ENCODE measurements at regions not wholly inside any gene's neighbourhood (a gene's known extent, or its start where the extent isn't known, plus 50 kb on each side); places are given as distances from the start of the nearest gene placed in this dataset.
"Not testable (repeated sequence)": the region's sequence is repeated elsewhere in the genome, so short reads cannot be mapped to it uniquely, and the experiment has no call there.

DNA sequence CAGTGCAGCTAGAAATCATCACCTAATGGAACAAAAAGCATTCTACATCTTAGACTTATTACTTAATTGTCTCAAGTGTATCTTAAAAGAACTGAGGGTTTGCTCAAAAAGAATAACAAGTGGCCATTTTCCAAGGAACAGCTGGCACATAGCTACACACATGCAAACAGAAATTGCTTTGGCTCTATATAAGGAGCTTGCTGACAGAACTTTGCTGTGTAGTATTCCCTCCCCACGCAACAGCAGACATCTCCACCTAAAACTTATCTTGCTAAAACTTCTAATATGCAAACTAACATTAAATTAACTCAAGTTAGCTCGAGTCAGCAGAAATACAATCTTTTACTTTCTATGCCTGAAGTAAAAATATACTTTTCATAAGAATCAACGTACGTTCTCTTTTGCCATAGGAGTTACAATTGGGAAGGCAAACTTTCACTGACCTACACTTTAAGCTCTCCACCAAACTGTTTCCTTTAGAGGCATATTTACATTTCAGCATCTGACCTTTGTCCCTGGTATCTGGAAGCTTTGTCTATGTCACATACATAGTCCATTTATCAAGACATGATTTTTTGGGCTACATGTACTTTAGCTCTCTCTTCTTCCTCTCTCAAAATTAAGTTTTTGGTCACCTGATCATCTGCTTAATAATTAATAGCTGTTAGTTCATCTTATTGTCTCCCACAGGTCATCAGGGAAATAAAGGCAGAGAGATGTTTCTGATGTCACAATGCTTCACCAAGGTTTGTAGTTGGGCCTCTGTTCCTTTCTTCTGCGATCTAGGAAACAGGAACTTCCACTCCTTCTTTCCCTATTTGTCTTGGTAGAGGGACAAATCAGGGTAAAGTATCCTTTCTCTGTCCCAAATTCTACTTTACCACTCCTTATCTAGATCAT, 163.4 kb upstream of the AGTR1 start:
- no peak for DNase-seq

DNA sequence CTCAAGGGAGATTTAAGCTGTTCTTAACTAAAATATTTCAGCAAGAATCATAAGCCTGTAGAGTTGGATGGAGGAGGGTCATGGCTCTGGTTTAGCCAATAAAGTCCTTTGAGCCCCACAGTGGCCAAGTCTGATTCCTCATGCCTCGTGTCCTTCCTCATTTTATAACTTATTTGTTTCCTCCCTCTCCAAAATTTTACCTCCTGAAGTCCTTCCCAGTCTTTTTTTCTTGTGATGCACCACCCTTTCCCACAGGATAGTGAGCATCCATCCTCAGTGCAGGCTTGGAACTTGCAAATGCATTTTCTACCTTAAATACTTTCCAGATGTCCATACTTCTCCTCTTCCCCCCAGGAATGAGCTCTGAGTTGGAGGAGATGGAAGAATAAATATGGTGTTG, 162.7 kb upstream of the AGTR1 start:
- no peak for DNase-seq

DNA sequence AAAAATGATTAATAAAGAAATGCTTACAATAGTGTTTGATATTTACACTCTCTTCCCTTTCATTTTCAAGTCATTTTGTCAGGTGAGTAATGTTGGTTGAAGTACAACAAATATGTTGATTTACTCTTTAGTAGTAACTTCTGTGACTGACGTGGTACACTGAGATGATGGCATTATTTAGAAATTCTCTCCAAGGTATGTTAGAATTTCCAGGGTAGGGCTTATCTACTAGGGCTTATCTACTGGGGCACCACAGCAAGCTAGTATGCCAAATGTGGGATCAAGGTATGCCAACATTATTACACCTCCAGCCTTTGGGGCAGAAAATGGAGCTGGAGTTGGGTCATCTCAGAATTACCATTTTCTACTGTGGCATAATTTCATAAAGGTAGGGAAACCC, 157.4 kb upstream of the AGTR1 start:
- DNase-seq = no peak

DNA sequence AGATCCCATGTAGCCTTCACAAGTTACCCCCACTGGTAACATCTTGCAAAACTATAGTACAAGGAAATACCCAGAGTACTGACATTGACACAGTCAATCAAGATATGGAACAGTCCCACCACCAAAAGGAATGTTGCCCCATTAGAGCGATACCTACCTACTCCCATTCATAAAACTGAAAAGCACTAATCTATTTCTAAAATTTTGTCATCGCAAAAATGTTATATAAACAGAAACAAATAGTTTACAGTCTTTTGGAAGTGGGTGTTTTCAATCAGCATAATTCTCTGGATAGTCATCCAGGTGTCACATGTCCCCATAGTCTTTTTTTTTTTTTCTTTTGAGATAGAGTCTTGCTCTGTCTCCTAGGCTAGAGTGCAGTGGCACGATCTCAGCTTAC, 156.9 kb upstream of the AGTR1 start:
- DNase-seq = no peak

DNA sequence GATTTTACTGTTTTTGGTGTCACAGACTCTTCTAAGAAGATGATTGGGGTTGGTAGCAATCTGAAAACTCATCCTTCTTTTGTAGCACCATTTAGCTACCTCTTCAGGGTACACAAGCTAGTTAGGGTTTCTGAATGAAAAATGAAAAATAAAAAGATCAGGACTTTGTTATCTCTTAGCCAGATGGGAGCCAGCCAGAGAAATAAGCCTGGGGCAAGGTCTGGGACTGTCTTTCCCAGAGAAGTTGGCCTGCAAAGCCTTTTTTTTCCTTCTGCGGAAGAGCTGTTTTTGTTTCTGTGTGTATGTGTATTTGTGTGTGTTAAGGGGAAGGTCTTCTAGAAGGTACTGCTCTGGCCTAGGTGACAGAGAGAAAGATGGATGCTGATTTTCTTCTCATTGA, 150.7 kb upstream of the AGTR1 start:
- DNase-seq = no peak

DNA sequence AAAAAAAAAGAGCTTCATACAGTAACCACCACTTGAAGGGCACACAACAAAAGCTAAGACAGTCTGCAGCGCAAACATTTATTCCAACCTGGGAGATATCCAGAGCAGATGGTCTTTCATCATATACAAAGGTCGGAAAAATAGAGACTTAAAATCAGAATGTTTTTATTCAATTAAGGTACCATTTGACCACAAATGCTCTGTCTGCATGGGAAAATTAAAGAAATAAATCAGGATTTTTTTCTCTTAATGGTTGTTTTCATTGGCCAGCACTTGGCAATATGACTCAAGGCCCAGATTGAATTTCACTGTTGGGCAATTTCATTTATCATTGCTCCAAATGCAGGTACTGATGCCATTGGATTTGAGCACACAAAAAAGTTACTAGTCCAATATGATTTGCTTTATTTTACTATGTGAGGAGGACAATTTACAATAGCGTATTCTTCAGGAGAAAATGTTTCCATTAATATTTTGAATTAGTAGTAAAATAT, 145.9 kb upstream of the AGTR1 start:
- no peak for DNase-seq

DNA sequence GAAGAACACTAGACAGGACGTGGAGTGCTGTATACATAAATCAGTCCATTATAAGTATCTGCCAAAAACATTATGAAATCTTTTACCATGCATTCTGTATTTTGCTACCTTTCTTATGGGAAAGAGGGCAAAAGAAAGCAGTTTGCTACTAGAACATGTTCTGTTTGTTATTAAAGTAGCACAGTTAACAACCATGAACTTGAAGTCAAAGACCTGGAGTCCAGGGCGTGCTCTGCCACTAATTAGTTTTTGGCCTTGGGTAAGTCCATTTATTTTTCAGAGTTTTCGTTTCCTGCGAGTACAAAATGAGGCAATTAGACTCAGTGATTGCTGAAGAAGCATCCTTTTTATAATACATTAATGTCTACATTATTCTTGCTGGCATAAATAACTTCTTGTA, 143.3 kb upstream of the AGTR1 start:
- DNase-seq = no peak

DNA sequence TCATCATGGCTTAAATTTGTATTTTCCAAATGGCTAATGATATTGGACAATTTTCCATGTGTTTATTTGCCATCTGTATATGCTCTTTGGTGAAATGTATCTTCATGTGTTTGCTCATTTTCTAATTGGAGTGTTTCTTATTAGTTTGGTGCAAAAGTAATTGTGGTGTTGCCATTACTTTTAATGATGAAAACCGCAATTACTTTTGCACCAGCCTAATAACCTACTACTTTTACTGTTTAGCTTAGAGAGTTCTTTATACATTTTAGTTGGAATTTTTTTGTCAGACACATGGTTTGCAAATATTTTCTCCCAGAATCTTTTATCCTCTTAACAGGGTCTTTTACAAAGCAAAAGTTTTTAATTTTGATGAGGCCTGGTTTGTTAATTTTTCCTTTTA, 141.0 kb upstream of the AGTR1 start:
- no peak for DNase-seq

DNA sequence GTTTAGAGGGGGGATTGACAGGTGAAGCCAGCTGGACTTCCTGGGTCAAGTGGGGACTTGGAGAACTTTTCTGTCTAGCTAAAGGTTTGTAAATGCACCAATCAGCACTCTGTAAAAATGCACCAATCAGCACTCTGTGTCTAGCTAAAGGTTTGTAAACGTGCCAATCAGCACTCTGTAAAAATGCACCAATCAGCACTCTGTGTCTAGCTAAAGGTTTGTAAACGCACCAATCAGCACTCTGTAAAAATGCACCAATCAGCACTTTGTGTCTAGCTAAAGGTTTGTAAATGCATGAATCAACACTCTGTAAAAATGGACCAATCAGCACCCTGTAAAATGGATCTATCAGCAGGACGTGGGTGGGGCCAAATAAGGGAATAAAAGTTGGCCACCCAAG, 120.1 kb upstream of the AGTR1 start:
- DNase-seq = not testable (repeated sequence)

DNA sequence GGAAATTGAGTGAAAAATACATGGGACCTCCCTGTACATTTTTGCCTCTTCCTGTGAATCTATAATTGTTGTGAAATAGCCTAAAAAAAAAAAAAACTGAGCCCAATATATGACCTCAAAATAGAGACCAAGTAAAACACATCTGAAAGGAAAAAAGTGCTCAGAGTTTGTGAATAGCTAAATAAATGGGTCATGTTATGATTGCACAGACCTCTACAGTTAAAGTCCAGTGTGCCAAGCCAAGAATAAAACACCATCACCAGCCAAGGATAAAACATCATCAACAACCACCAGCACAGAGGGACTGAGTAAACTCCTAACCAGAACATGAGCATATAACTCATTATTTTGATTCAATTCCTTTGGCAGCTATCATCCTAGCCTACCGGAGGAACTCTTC, 115.6 kb upstream of the AGTR1 start:
- DNase-seq = no peak

DNA sequence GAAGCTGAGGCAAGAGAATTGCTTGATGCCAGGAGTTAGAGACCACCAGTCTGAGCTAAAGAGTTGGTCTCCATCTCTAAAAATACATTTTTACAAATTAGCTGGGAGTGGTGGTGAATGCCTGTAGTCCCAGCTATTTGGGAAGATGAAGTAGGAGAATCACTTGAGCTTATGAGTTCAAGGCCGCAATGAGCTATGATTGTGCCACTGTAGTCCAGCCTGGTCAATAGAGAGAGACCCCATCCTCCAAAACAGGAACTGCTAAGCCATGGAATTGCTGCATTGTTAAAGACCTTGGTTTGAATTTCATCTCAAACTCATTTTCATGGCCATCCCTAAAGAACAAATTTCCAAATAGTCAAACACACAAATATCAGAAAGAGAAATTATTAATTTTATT, 113.9 kb upstream of the AGTR1 start:
- DNase-seq = no peak

DNA sequence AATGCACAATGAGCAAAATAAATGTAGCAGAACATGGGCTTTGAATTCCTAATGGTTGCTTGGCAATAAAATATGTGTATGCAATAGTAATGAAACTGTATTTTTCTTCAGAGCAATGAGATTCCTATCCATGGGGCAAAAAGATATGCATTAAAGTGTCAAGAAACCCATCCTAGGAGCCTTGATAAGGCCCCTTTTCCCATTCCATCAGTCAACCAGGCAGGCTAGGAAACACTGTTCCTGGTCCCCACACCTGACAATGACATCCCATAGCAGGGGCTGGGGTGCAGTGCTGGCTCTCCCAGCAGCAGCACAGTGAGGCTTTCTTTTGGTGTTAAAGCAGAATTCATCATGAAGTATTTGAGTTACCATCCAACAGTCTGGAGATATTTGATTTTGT, 113.3 kb upstream of the AGTR1 start:
- no peak for DNase-seq

DNA sequence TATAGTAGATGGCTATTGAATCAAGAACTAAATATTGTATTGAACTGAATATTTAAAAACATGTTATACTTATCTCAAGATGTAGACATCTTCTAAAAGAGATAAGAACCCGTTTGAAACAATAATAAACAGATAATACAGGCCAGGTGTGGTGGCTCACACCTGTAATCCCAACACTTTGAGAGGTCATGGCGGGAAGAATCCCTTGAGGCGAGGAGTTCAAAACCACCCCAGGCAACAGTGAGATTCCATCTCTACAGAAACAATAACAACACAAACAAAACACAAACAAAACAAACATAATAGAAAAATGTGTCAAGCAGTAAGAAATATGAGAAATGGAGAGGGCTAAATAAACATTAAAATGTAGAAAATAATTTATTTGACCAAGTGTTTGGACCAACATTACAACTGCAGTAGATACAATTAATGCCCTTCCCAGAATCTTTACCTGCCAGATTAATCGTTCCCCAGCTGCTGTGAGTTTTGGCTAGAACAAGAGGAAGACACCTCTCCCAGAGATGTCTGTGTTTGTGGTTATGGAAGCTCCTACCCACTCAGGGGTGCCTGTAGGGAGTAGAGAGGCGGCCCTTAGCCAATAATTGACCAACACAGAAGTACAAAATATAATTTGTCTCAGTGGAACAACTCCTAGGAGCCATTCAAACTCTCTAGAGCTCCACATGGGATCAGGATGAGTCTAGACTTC, 111.9 kb upstream of the AGTR1 start:
- no peak for DNase-seq

DNA sequence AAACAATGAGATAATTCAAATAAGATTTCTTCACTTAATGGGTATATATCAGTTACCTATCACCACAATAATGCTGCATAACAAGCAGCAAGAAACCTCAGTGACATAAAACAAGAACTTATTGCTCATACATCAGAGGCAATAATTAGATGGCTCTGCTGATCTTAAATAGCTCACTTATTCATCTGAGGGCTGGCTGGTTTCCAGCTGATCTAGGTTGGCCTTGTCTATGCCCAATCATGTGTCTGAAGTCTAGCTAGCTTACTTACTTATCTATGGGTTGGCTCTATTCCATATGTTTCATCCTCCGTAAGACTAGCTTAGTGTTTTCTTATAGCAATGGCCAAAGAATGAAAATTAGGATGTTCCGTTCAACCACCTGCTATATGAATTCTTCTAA, 109.4 kb upstream of the AGTR1 start:
- DNase-seq = no peak

DNA sequence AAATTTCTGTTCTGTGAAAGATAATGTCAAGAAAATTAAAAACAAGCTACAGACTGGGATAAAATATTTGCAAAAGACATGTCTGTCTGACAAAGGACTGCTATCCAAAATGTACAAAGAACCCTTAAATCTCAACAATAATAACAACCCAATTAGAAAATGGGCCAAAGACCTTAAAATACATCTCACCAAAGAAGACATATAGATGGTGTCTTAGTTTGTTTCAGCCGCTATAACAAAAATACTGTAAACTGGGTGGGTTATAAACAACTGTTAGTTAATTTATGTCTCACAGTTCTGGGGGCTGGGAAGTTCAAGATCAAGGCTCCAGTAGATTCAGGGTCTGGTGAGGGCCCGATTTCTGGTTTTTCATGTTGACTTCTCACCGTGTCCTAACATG, 106.2 kb upstream of the AGTR1 start:
- DNase-seq = no peak

DNA sequence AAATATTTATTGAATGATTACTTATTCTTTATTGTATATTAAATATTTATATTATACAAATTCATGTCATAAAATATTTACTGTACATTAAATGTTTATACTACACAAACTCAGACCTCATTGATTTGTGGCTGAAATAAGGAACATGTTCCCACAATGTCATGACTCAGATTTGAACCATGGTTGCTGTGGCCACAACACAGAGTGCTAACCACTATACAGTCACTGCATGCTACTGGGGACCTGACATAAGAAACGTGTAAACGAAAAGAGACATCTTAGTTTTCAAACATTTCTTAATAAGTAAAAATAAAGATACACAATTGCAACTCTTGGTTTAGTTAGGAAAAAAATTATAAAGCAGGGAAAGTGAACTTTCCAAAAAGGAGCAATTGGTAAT, 99.1 kb upstream of the AGTR1 start:
- no peak for DNase-seq

DNA sequence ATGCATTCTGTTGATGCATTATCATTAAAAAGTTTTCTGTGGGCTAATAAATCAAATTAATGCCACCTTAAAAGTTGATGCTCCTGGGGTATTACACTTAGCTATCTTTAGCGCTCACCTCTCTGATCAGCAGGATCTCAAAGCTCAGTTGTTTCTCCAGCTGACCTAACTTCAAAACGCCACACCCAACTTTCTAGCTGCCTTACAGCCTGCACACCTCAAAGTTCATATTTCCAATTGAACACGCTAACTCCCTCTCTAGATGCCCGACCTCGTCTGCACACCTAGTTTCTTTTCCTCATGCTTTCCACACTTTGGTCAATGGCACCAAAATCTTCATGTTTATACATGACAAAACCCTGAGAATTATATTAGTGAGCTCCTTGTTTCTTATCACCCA, 98.2 kb upstream of the AGTR1 start:
- DNase-seq = no peak

DNA sequence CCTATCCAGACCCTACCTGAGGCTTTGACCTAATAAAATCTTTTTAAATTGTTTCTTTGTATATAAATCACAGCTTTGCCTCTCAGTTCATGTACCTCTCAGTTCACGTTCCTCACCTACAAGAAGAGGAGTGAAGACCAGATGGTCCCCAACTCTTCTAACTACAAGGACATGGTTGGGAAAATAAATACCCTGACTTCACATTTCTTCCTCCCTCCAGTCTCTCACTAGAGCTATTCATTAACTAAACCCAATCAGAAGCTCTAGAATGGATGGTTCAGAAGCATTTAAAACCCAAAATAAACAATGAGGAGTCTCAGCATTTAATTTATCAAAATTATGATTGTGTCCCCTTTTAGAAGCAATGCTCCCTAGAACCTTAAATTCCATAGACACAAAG, 97.3 kb upstream of the AGTR1 start:
- DNase-seq = no peak

DNA sequence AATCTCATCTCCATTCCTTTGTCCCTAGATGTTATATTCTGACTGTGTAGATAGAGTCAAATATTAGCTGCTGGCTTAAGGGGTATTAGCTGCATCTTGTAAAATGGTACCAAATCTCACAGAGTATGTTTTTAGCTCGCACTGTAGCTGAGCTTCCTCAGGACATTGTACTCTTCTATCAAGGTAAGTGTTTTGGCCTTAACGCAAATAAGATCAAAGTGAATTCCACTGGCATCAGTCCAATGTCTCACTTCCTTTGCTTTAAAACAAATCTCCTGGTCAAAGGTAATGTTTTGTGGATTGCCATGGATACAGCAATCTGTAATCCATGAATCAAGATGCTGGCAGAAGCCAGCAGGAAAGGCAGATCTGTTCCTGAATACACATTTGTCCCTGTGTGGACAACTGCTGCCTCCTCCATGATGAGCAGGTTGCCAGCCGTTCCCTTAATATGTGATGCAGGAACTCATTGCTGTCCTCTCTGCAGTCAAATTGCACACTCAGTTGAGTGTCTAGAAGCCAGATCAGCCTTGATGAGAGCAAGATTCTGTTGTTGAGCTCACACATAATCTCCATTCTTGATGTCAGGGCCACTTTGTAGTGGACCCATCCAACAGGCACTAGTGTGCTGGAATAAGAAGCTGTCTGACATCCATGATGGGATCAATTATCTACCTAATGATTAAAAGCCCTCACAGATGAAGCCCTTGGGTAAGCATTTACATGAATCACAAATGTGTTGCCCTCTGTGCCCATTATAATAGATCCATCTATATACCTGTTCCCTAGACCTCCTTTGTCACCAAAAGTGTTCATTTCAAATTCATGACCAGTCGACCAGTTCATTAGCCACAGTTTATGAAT, 96.6 kb upstream of the AGTR1 start:
- DNase-seq = no peak

DNA sequence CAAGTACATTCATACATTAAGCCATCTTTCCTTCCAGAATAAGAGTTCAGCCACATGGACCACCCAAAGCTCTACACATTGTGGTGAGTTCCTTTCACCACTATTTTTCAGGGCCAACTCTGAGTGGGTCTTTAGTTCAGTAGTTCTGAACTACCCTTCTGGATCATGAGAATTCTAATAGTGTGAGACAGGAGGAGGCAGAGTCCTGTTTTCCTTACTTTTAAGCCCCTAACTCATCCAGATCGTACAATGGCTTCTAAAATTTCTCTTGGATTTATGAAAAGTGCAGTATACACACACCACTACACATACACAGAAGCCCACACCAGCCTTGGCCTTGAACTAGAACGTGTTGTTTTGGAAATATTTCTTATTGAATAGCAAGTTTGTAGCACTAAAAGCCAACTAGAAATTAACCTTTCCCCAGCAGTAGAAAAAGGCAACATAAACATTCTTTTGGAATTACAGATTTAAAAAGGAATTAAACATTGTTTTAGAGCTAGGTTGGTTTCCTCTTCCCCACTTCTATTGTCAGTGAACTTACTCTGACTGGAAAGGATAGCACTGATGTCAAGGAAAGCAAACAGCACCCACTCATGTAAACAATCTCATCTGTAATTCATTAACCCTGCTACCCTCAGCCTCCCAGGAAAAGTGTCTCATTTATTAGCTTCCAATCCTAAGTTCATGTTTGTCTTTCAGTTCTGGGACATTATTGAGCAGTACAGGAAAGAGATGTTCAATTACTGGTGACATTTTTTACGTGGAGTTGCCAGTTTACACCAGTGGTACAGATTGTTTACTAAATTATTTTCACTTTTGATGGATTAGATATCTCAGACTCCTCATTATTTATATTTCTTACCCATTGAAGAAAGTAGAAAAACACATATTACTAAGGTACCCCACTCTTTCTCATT, 95.7 kb upstream of the AGTR1 start:
- no peak for DNase-seq

DNA sequence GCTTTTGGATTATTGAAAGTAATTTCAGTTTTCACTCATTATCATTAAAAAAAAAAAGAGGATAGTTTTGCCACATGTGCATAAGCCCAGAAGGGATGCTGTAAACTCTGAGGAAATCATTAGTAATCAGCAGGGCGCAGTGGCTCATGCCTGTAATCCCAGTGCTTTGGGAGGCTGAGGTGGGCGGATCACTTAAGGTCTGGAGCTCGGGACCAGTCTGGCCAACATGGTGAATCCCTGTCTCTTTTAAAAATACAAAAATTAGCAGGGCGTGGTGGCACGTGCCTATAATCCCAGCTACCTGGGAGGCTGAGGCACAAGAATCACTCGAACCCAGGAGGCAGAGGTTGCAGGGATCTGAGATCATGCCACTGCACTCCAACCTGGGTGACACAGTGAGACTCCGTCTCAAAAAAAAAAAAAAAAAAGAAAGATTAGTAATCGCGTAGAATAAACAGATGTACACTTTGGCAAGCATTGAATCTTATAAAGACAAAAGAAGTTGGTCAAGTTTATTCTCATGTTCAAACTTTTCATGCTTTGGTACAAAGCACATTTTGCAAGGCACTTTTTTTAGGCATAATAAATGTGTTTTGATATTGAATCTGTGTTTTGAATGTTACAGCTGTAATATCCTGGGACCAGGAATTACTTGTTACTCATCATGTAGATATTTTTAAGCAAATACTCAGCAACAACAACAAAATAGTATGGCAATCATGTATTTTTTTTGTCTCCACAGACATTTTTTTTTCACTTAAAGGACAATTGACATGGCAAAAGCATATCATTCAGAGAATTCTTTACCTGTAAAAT, 93.2 kb upstream of the AGTR1 start:
- no peak for DNase-seq

Data from NCI-H2029 treated with DMSO at 0.1 percent for 48 hours (cell line).